ENCODE measurements at regions not wholly inside any gene's neighbourhood (a gene's known extent, or its start where the extent isn't known, plus 50 kb on each side); places are given as distances from the start of the nearest gene placed in this dataset.
A peak's percentile ranks its signal among the peaks of the same experiment; 100 is the strongest.
"Not testable (repeated sequence)": the region's sequence is repeated elsewhere in the genome, so short reads cannot be mapped to it uniquely, and the experiment has no call there.

GRCh38 chr1:46878173-46878782 lies 63.0 kb downstream of the CYP4A11 start:
- H3K4me3 ChIP-seq (ENCODE audit: low read depth, low read length) = not testable (repeated sequence)
- peak; percentile 26 for TF ChIP-seq CTCF (IDR thresholded peaks at IDR 0.05; ENCODE audit: low read depth, low read length)
- DNase-seq (ENCODE audit: low read depth) = peak; percentile 43

GRCh38 chr1:46876093-46876492 lies 65.2 kb downstream of the CYP4A11 start:
- DNase-seq (ENCODE audit: low read depth); H3K4me3 ChIP-seq (ENCODE audit: low read depth, low read length): not testable (repeated sequence)
- TF ChIP-seq CTCF (IDR thresholded peaks at IDR 0.05; ENCODE audit: low read depth, low read length) = peak; percentile 14
